ENCODE measurements at regions not wholly inside any gene's neighbourhood (a gene's known extent, or its start where the extent isn't known, plus 50 kb on each side); places are given as distances from the start of the nearest gene placed in this dataset.
"Not testable (repeated sequence)": the region's sequence is repeated elsewhere in the genome, so short reads cannot be mapped to it uniquely, and the experiment has no call there.

- not testable (repeated sequence) for TF ChIP-seq ZNF232, MAX (CRISPR knock-in tag; IDR thresholded peaks at IDR 0.05)
Observed at GRCh38 chr1:213462374-213462773, 411.3 kb downstream of the RPS6KC1 start.
